ENCODE measurements at regions not wholly inside any gene's neighbourhood (a gene's known extent, or its start where the extent isn't known, plus 50 kb on each side); places are given as distances from the start of the nearest gene placed in this dataset.

DNA sequence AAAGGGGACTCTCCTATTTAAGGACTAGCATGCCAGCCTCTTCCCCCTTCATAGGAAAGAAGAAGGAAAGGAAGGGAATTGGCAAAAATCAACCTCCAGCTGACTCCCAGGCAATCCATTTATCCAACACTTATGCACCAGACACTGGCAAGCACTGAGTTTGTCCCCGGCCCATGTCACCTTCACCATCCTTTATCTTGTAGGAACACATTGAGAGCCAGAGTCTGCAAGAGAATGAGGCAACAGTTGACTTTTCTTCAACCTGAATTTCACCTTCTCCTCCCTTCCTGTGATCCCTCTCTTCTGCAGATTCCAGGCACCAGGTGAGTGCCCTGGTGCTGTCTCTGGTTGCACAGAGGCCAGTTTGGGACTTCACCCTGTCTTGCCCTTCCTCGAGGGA is 264.3 kb upstream of the ECI2 start:
- Histone ChIP-seq H3K4me1 (ENCODE audit: control insufficient read depth, insufficient read depth, low read length) (peaks cover 17% of the 10 kb centered on the region), H3K4me3 (ENCODE audit: low read length) (no peak overlapping the region), H3K9me3 (ENCODE audit: control insufficient read depth, low read length) (no peaks in the 10 kb centered on the region), H3K36me3 (ENCODE audit: control insufficient read depth, insufficient read depth, low read length) (no peaks in the 10 kb centered on the region), H3K27me3 (ENCODE audit: control insufficient read depth, insufficient read depth, low read length) (peaks cover 6% of the 10 kb centered on the region), H3K9ac (ENCODE audit: low read length) (no peak overlapping the region)

DNA sequence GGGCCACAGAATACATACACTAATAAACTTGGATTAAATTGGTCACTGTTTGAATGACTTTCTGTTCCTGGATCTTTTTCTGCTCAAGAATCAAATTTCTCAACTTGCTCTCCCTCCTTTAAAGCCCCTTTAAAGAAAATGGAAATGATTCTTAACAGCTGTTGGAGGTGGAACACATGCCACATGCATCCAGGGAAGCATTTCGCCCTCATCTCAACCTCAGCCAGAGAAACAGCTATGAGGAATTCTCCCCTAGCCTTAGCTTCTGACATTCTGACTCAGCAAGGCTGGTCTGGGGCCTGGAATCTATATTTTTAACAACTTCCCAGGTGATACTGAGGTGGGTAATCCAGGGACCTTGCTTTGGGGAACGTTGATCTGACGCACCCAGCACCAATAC is 263.4 kb upstream of the ECI2 start:
- H3K27me3 ChIP-seq (ENCODE audit: control insufficient read depth, insufficient read depth, low read length) = peaks cover 6% of the 10 kb centered on the region
- no peak overlapping the region for H3K9ac ChIP-seq (ENCODE audit: low read length)
- H3K9me3 ChIP-seq (ENCODE audit: control insufficient read depth, low read length) = no peaks in the 10 kb centered on the region
- H3K4me1 ChIP-seq (ENCODE audit: control insufficient read depth, insufficient read depth, low read length) = peaks cover 17% of the 10 kb centered on the region
- no peak overlapping the region for H3K4me3 ChIP-seq (ENCODE audit: low read length)
- H3K36me3 ChIP-seq (ENCODE audit: control insufficient read depth, insufficient read depth, low read length) = no peaks in the 10 kb centered on the region

- H3K36me3 ChIP-seq (ENCODE audit: control insufficient read depth, insufficient read depth, low read length) = no peaks in the 10 kb centered on the region
- no peak overlapping the region for H3K4me3 ChIP-seq (ENCODE audit: low read length)
- no peaks in the 10 kb centered on the region for H3K9me3 ChIP-seq (ENCODE audit: control insufficient read depth, low read length)
- H3K9ac ChIP-seq (ENCODE audit: low read length) = no peak overlapping the region
- H3K27me3 ChIP-seq (ENCODE audit: control insufficient read depth, insufficient read depth, low read length) = no peaks in the 10 kb centered on the region
- peaks cover 10% of the 10 kb centered on the region for H3K4me1 ChIP-seq (ENCODE audit: control insufficient read depth, insufficient read depth, low read length)
These were observed 261.9 kb upstream of the ECI2 start for GRCh38 chr6:4397307-4397706.

GRCh38 chr6:4396044-4396443 is 260.7 kb upstream of the ECI2 start:
- H3K9ac ChIP-seq (ENCODE audit: low read length) = no peak overlapping the region
- no peaks in the 10 kb centered on the region for H3K36me3 ChIP-seq (ENCODE audit: control insufficient read depth, insufficient read depth, low read length)
- no peaks in the 10 kb centered on the region for H3K4me1 ChIP-seq (ENCODE audit: control insufficient read depth, insufficient read depth, low read length)
- no peak overlapping the region for H3K4me3 ChIP-seq (ENCODE audit: low read length)
- no peaks in the 10 kb centered on the region for H3K9me3 ChIP-seq (ENCODE audit: control insufficient read depth, low read length)
- no peaks in the 10 kb centered on the region for H3K27me3 ChIP-seq (ENCODE audit: control insufficient read depth, insufficient read depth, low read length)

GRCh38 chr6:4395386-4395785 is 260.0 kb upstream of the ECI2 start:
- Histone ChIP-seq H3K4me3 (ENCODE audit: low read length) (no peak overlapping the region), H3K4me1 (ENCODE audit: control insufficient read depth, insufficient read depth, low read length) (no peaks in the 10 kb centered on the region), H3K36me3 (ENCODE audit: control insufficient read depth, insufficient read depth, low read length) (no peaks in the 10 kb centered on the region), H3K27me3 (ENCODE audit: control insufficient read depth, insufficient read depth, low read length) (no peaks in the 10 kb centered on the region), H3K9me3 (ENCODE audit: control insufficient read depth, low read length) (no peaks in the 10 kb centered on the region), H3K9ac (ENCODE audit: low read length) (no peak overlapping the region)

GRCh38 chr6:4394786-4395185 is 259.4 kb upstream of the ECI2 start:
- Histone ChIP-seq H3K9ac (ENCODE audit: low read length) (no peak overlapping the region), H3K27me3 (ENCODE audit: control insufficient read depth, insufficient read depth, low read length) (no peaks in the 10 kb centered on the region)

DNA sequence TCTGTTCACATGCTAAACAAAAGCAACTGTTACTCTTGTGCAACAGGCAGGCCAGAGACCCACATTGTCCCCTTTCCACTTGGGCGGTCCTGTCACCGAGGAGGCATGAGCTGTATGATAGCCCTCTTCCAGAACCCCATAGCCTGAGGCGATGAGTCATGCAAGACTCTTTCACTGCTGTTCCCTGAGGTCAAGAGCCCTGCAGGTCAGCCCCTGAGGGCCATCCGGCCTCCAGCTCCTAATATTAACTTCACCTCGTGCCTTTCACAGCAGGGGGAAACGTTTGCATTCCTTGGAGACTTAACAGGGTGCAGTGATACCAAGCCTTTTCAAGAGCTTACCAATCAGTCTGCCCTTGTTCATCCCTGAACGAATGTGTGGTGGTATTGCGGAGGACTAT is 253.3 kb upstream of the ECI2 start:
- Histone ChIP-seq H3K4me1 (ENCODE audit: control insufficient read depth, insufficient read depth, low read length) (no peaks in the 10 kb centered on the region), H3K9me3 (ENCODE audit: control insufficient read depth, low read length) (no peaks in the 10 kb centered on the region), H3K9ac (ENCODE audit: low read length) (no peak overlapping the region), H3K36me3 (ENCODE audit: control insufficient read depth, insufficient read depth, low read length) (no peaks in the 10 kb centered on the region), H3K27me3 (ENCODE audit: control insufficient read depth, insufficient read depth, low read length) (no peaks in the 10 kb centered on the region), H3K4me3 (ENCODE audit: low read length) (no peak overlapping the region)

More at GRCh38 chr6:4394786-4395185, 259.4 kb upstream of the ECI2 start:
- H3K4me1 ChIP-seq (ENCODE audit: control insufficient read depth, insufficient read depth, low read length) = no peaks in the 10 kb centered on the region
- no peaks in the 10 kb centered on the region for H3K36me3 ChIP-seq (ENCODE audit: control insufficient read depth, insufficient read depth, low read length)
- H3K4me3 ChIP-seq (ENCODE audit: low read length) = no peak overlapping the region
- no peaks in the 10 kb centered on the region for H3K9me3 ChIP-seq (ENCODE audit: control insufficient read depth, low read length)

DNA sequence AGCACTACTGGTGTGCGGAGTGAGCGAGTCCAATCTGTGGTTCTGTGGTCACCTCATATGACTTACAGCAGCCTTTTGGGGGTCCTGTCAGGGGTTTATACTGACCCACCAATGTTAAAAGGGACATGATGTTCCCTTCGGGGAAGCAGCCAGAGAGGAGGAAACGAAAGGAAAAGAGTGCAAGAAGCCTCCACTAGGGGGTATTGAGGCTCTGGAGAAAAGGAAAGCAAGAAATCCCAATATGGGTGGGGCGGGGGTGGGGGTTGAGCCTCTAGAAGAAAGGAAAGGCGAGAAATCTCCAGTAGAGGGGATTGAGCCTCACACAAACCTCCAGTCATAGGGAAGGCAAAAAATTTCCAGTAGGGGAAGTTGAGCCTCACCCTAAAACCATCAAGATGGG is 249.3 kb upstream of the ECI2 start:
- Histone ChIP-seq H3K9me3 (ENCODE audit: control insufficient read depth, low read length) (no peaks in the 10 kb centered on the region), H3K4me1 (ENCODE audit: control insufficient read depth, insufficient read depth, low read length) (no peaks in the 10 kb centered on the region), H3K9ac (ENCODE audit: low read length) (no peak overlapping the region), H3K4me3 (ENCODE audit: low read length) (no peak overlapping the region), H3K27me3 (ENCODE audit: control insufficient read depth, insufficient read depth, low read length) (no peaks in the 10 kb centered on the region), H3K36me3 (ENCODE audit: control insufficient read depth, insufficient read depth, low read length) (no peaks in the 10 kb centered on the region)

- Histone ChIP-seq H3K36me3 (ENCODE audit: control insufficient read depth, insufficient read depth, low read length) (no peaks in the 10 kb centered on the region), H3K9me3 (ENCODE audit: control insufficient read depth, low read length) (no peaks in the 10 kb centered on the region), H3K4me1 (ENCODE audit: control insufficient read depth, insufficient read depth, low read length) (no peaks in the 10 kb centered on the region), H3K9ac (ENCODE audit: low read length) (no peak overlapping the region), H3K4me3 (ENCODE audit: low read length) (no peak overlapping the region), H3K27me3 (ENCODE audit: control insufficient read depth, insufficient read depth, low read length) (no peaks in the 10 kb centered on the region)
These were observed 248.7 kb upstream of the ECI2 start for GRCh38 chr6:4383910-4384638.

GRCh38 chr6:4382362-4382853 is 247.0 kb upstream of the ECI2 start:
- Histone ChIP-seq H3K9ac (ENCODE audit: low read length) (no peak overlapping the region), H3K27me3 (ENCODE audit: control insufficient read depth, insufficient read depth, low read length) (no peaks in the 10 kb centered on the region), H3K4me1 (ENCODE audit: control insufficient read depth, insufficient read depth, low read length) (no peaks in the 10 kb centered on the region), H3K9me3 (ENCODE audit: control insufficient read depth, low read length) (no peaks in the 10 kb centered on the region), H3K36me3 (ENCODE audit: control insufficient read depth, insufficient read depth, low read length) (no peaks in the 10 kb centered on the region), H3K4me3 (ENCODE audit: low read length) (no peak overlapping the region)

GRCh38 chr6:4381381-4381780 is 246.0 kb upstream of the ECI2 start:
- no peaks in the 10 kb centered on the region for H3K9me3 ChIP-seq (ENCODE audit: control insufficient read depth, low read length)
- H3K36me3 ChIP-seq (ENCODE audit: control insufficient read depth, insufficient read depth, low read length) = no peaks in the 10 kb centered on the region
- H3K4me3 ChIP-seq (ENCODE audit: low read length) = no peak overlapping the region
- no peak overlapping the region for H3K9ac ChIP-seq (ENCODE audit: low read length)
- no peaks in the 10 kb centered on the region for H3K4me1 ChIP-seq (ENCODE audit: control insufficient read depth, insufficient read depth, low read length)
- no peaks in the 10 kb centered on the region for H3K27me3 ChIP-seq (ENCODE audit: control insufficient read depth, insufficient read depth, low read length)

DNA sequence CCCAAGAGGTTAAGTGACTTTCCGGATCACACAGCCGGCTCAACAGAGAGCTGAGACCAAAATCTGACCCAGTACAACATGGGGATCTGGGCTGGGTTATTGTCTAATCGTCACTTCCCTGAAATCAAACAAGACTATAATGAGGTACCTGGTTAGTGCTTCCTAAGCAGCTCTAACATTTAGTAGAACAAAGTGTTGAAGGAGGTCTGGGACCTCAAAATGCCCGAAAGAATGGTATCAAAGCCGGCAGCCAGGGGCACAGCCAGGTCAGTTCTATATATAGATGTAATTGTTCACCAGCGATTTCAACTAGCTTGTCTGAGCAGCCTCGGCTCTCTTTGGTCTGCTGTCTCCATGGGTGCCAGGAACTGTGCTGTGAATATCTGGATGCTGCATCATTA is 245.5 kb upstream of the ECI2 start:
- Histone ChIP-seq H3K36me3 (ENCODE audit: control insufficient read depth, insufficient read depth, low read length) (no peaks in the 10 kb centered on the region), H3K4me1 (ENCODE audit: control insufficient read depth, insufficient read depth, low read length) (no peaks in the 10 kb centered on the region), H3K4me3 (ENCODE audit: low read length) (no peak overlapping the region), H3K9ac (ENCODE audit: low read length) (no peak overlapping the region), H3K9me3 (ENCODE audit: control insufficient read depth, low read length) (no peaks in the 10 kb centered on the region), H3K27me3 (ENCODE audit: control insufficient read depth, insufficient read depth, low read length) (no peaks in the 10 kb centered on the region)

- Histone ChIP-seq H3K27me3 (ENCODE audit: control insufficient read depth, insufficient read depth, low read length) (no peaks in the 10 kb centered on the region), H3K4me1 (ENCODE audit: control insufficient read depth, insufficient read depth, low read length) (no peaks in the 10 kb centered on the region), H3K36me3 (ENCODE audit: control insufficient read depth, insufficient read depth, low read length) (no peaks in the 10 kb centered on the region), H3K4me3 (ENCODE audit: low read length) (no peak overlapping the region), H3K9me3 (ENCODE audit: control insufficient read depth, low read length) (no peaks in the 10 kb centered on the region), H3K9ac (ENCODE audit: low read length) (no peak overlapping the region)
These were observed 244.6 kb upstream of the ECI2 start for GRCh38 chr6:4379958-4380357.

Data from mucosa of stomach (tissue), 1 donor.